Epithelial cell of esophagus (primary cell): ENCODE measurements at regions not wholly inside any gene's neighbourhood (a gene's known extent, or its start where the extent isn't known, plus 50 kb on each side); places are given as distances from the start of the nearest gene placed in this dataset.

Experiments
- DNase-seq: peaks from one replicate; pipeline ENCODE4 v3.0.0; 2010; ENCODE audit warnings: low read depth
- H3K4me3 ChIP-seq: 2 replicates; pipeline ENCODE4 v1.5.1; 2011; ENCODE audit warnings: mild to moderate bottlenecking, low read length, control low read depth
- TF ChIP-seq, protein P1 (sequence below): IDR thresholded peaks from 2 replicates; pipeline ENCODE4 v1.5.1; 2011; ENCODE audit warnings: low read depth, mild to moderate bottlenecking, low read length, control low read depth, inconsistent platforms; ENCODE audit not compliant: insufficient read depth; ENCODE audit errors: missing control alignments

DNA sequence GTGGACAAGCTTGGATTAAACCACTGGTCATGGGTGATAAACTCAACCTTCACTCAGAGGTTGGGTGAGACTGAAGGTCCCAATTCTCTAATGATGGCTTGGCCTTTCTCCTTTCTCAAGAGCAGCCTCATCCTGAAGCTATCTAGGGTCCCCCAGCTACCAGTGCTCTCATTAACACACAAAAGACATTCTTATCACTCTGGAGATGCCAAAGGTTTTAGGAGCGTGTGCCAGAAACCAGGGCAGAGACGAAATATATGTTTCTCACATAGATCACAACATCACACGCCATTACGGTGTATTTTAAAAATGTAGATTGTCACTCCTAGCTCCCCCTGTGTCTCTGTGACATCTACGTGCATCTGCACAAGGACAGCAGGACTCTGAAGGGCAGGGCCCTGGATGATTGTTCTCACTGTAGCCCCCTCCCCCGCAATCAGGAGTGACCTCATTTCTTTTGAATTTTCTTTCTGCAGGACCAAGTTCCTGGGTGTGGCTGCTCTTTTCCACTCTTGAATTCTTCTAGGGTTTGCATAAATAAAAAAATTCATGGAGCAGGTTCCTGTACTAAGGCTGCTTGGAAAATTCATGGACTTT lies 311.3 kb downstream of the GADD45G start:
- no peak for DNase-seq
- no peak overlapping the region for H3K4me3 ChIP-seq
- TF ChIP-seq, protein P1, sequence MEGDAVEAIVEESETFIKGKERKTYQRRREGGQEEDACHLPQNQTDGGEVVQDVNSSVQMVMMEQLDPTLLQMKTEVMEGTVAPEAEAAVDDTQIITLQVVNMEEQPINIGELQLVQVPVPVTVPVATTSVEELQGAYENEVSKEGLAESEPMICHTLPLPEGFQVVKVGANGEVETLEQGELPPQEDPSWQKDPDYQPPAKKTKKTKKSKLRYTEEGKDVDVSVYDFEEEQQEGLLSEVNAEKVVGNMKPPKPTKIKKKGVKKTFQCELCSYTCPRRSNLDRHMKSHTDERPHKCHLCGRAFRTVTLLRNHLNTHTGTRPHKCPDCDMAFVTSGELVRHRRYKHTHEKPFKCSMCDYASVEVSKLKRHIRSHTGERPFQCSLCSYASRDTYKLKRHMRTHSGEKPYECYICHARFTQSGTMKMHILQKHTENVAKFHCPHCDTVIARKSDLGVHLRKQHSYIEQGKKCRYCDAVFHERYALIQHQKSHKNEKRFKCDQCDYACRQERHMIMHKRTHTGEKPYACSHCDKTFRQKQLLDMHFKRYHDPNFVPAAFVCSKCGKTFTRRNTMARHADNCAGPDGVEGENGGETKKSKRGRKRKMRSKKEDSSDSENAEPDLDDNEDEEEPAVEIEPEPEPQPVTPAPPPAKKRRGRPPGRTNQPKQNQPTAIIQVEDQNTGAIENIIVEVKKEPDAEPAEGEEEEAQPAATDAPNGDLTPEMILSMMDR, result no peak

DNA sequence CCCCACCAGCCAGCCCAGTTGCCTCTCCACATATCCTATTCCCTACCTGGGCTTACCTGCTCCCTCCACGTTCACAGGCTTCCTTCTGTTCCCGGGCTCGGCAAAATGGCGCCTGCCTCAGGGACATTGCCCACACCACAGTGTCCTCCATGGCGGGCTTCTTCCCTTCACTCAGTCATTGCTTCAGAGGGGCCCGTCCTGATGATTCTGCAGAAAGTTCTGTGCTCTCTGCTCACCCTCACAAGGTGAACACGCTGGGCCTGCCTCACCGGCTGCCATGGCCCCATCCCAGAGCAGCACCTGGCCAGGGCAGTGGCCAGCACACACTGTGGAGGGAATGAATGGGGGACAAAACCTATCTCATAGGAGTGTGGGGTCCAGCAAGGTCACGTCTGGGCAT lies 313.0 kb downstream of the GADD45G start:
- TF ChIP-seq, protein P1, result no peak
- DNase-seq, result no peak
- H3K4me3 ChIP-seq, result no peak overlapping the region

DNA sequence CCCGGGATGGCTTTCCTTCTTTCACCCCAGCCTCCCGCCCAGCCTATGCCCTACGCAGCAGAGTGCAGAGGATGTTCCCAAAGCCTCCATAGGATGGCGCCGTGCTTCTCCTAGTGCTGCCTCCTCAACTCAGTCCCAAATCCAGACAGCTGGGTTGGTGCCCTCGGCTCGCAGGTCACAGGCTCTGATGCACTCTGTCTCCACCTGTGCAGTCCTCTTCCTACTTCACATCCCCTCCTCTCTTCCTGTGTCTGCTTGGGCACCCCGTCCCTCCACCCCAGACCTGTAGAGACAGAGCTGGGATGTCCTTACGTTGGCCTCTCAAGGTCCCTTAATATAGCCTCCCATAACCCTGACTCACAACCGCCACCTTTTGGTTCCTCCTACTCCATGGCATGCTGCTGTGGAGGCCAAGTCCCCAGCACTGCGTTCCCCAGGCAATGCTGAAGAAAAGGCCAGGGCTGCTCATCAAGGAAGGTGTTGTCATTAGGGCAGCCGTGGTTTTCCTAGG lies 314.4 kb downstream of the GADD45G start:
- TF ChIP-seq, protein P1, result no peak
- no peak overlapping the region for H3K4me3 ChIP-seq
- DNase-seq, result no peak

DNA sequence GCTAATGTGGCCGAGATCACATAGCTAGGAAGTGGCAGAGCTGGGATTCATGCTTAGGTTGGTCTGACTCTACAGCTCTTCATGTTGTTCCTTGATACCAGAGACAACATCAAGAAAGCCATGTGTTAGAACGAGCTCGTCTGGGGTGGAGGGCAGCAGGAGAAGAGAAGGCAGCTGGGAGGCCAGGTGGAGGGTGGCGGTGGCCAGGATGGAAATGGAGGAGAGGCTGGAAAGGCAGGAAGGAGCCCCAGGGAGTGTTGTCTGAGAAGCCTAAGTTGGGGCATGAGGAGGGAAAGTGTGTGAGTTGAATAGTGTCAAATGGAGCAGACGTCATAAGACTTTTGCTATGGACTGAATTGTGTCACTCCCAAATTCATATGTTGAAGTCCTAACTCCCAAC lies 315.3 kb downstream of the GADD45G start:
- DNase-seq, result no peak
- TF ChIP-seq, protein P1, result no peak
- H3K4me3 ChIP-seq, result no peak overlapping the region

DNA sequence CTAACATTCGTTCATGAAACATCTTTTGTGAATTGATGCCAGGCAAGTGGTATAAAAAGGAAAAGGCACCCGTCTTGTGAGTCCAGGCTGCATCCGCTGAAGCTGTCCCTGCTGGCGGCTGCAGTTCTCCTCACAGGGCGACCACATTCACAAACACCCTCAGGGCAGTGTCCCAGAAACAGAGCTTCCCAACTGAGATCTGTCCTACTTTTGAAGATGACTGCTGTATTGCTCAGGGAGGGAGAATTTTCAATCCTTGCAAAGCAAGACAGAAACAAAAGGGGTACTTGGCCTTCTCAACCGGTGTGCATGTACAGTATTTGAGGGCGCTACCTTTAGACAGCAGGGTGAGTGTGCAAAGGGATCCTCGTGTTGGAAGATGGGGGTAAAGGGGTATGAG lies 316.1 kb downstream of the GADD45G start:
- no peak for DNase-seq
- TF ChIP-seq, protein P1, result no peak
- no peak overlapping the region for H3K4me3 ChIP-seq

DNA sequence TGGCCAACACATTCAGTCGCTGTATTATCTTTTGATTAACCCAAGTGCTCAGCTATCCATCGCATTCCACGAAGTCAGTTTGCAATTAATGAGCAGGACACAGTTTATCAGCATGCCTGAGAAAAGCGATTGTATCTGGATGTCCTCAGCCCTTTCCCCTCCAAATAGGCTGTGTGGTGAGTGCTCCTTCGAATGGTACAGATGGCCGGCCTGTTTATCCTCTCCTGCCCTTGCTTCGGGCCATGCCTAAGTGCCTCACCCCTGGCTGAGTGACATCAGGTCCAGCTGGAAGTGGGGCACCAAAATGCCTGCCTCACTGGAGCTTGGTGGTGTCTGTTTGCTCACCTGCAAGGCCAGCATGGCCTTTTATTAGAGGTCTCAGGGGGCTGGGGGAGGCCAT lies 317.3 kb downstream of the GADD45G start:
- DNase-seq, result no peak

More for the DNA sequence above, 317.3 kb downstream of the GADD45G start:
- TF ChIP-seq, protein P1, result no peak
- H3K4me3 ChIP-seq, result no peak overlapping the region
